GM23338 (cell line): ENCODE measurements at regions not wholly inside any gene's neighbourhood (a gene's known extent, or its start where the extent isn't known, plus 50 kb on each side); places are given as distances from the start of the nearest gene placed in this dataset.

ENCODE experiments used
- ATAC-seq: fragments of 200-7000 bp; cut with Tn5 transposase; 3 replicates; pipeline ENCODE4 v1.9.1; 2020
- DNase-seq: peaks from one replicate; pipeline ENCODE4 v3.0.0-alpha.2; 2015; ENCODE audit warnings: low spot score
- H2AFZ ChIP-seq: fragments of 200-600 bp; sonication (generic); 2 replicates; pipeline ENCODE4 v1.8.0; 2016; ENCODE audit warnings: antibody characterized with exemption, mild to moderate bottlenecking, moderate library complexity
- H3F3A ChIP-seq: fragments of 200-600 bp; sonication (generic); replicated peaks from 2 replicates; pipeline ENCODE4 v1.8.0; 2017; ENCODE audit warnings: antibody characterized with exemption, mixed run types, low read depth
- H3K27ac ChIP-seq: fragments of 200-600 bp; sonication (generic); 2 replicates; pipeline ENCODE4 v1.6.1; 2016; ENCODE audit warnings: low read depth
- H3K27me3 ChIP-seq: fragments of 200-600 bp; sonication (generic); 2 replicates; pipeline ENCODE4 v1.8.0; 2016; ENCODE audit warnings: mild to moderate bottlenecking, mixed run types, moderate library complexity; ENCODE audit not compliant: insufficient read depth
- H3K36me3 ChIP-seq: fragments of 200-600 bp; sonication (generic); 2 replicates; pipeline ENCODE4 v1.8.0; 2016; ENCODE audit warnings: mild to moderate bottlenecking; ENCODE audit not compliant: insufficient read depth
- H3K4me1 ChIP-seq: fragments of 200-600 bp; sonication (generic); 2 replicates; pipeline ENCODE4 v1.8.0; 2016; ENCODE audit warnings: mild to moderate bottlenecking, moderate library complexity; ENCODE audit not compliant: insufficient read depth
- H3K4me2 ChIP-seq: fragments of 200-600 bp; sonication (generic); 2 replicates; pipeline ENCODE4 v1.7.1; 2017; ENCODE audit warnings: mixed run types
- H3K4me3 ChIP-seq: fragments of 200-600 bp; sonication (generic); 2 replicates; pipeline ENCODE4 v1.6.1; 2016; ENCODE audit warnings: mixed run types
- H3K79me2 ChIP-seq: fragments of 200-600 bp; sonication (generic); replicated peaks from 2 replicates; pipeline ENCODE4 v1.8.0; 2017; ENCODE audit warnings: mild to moderate bottlenecking; ENCODE audit not compliant: insufficient read depth
- H3K9me2 ChIP-seq: fragments of 200-600 bp; sonication (generic); 2 replicates; pipeline ENCODE4 v1.8.0; 2017; ENCODE audit not compliant: insufficient read depth
- H4K20me1 ChIP-seq: fragments of 200-600 bp; sonication (generic); replicated peaks from 2 replicates; pipeline ENCODE4 v1.8.0; 2017; ENCODE audit warnings: mild to moderate bottlenecking; ENCODE audit not compliant: insufficient read depth
- H3K27ac Mint-ChIP-seq: 2 replicates; pipeline ENCODE4 v1.8.0; 2020; ENCODE audit warnings: inconsistent platforms, mild to moderate bottlenecking, moderate library complexity, mixed read lengths
- H3K27me3 Mint-ChIP-seq: 3 replicates; pipeline ENCODE4 v1.8.0; 2022; ENCODE audit warnings: low read depth, mild to moderate bottlenecking, moderate library complexity, mixed read lengths, inconsistent platforms; ENCODE audit not compliant: insufficient read depth, poor library complexity
- H3K36me3 Mint-ChIP-seq: 3 replicates; pipeline ENCODE4 v1.8.0; 2021; ENCODE audit warnings: low read depth, mild to moderate bottlenecking, inconsistent platforms, moderate library complexity, mixed read lengths
- H3K4me1 Mint-ChIP-seq: 3 replicates; pipeline ENCODE4 v1.8.0; 2020; ENCODE audit warnings: mild to moderate bottlenecking, inconsistent platforms, mixed read lengths
- H3K4me3 Mint-ChIP-seq: 3 replicates; pipeline ENCODE4 v1.8.0; 2021; ENCODE audit warnings: moderate library complexity, mild to moderate bottlenecking, inconsistent platforms, mixed read lengths
- H3K9me3 Mint-ChIP-seq: 3 replicates; pipeline ENCODE4 v1.8.0; 2020; ENCODE audit warnings: moderate library complexity, mild to moderate bottlenecking, inconsistent platforms, mixed read lengths
- CREB1 ChIP-seq: fragments of 250-450 bp; sonication (Bioruptor Pico); IDR thresholded peaks from 2 replicates; pipeline ENCODE4 v1.5.0; 2020; ENCODE audit warnings: low read depth, mild to moderate bottlenecking, moderate library complexity
- NANOG ChIP-seq: IDR thresholded peaks from 2 replicates; pipeline ENCODE4 v1.6.1; 2016; ENCODE audit warnings: antibody characterized with exemption, borderline replicate concordance
- POLR2AphosphoS5 ChIP-seq: IDR thresholded peaks from 2 replicates; pipeline ENCODE4 v1.6.1; 2016; ENCODE audit warnings: antibody characterized with exemption, low read depth
- REST ChIP-seq: IDR thresholded peaks from one replicate; pipeline ENCODE4 v1.6.1; 2018; ENCODE audit warnings: antibody characterized with exemption; ENCODE audit not compliant: unreplicated experiment
- TF ChIP-seq, protein P1 (sequence below): fragments of 250-450 bp; sonication (Bioruptor Pico); IDR thresholded peaks from 2 replicates; pipeline ENCODE4 v1.5.0; 2020; ENCODE audit warnings: mild to moderate bottlenecking, moderate library complexity

DNA sequence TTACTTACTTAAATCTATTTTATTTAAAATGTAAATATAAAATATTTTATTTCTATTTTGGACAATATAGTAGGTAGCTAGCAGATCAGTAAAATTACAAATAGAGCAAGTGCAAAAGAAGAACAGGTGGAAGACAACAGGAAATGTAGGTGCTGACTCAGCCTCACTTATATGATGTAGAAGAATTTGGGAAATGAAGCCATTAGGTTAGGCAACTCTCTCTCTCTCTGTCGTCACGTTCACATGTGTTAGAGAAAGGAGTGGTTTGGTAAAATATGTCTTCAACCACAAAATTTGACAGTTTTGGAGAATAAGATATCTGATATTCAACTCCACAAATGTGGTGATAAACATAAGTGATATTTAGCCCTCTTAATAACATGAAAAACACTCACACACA lies 532.5 kb upstream of the KCNMB2 start (continued):
- TF ChIP-seq, protein P1, sequence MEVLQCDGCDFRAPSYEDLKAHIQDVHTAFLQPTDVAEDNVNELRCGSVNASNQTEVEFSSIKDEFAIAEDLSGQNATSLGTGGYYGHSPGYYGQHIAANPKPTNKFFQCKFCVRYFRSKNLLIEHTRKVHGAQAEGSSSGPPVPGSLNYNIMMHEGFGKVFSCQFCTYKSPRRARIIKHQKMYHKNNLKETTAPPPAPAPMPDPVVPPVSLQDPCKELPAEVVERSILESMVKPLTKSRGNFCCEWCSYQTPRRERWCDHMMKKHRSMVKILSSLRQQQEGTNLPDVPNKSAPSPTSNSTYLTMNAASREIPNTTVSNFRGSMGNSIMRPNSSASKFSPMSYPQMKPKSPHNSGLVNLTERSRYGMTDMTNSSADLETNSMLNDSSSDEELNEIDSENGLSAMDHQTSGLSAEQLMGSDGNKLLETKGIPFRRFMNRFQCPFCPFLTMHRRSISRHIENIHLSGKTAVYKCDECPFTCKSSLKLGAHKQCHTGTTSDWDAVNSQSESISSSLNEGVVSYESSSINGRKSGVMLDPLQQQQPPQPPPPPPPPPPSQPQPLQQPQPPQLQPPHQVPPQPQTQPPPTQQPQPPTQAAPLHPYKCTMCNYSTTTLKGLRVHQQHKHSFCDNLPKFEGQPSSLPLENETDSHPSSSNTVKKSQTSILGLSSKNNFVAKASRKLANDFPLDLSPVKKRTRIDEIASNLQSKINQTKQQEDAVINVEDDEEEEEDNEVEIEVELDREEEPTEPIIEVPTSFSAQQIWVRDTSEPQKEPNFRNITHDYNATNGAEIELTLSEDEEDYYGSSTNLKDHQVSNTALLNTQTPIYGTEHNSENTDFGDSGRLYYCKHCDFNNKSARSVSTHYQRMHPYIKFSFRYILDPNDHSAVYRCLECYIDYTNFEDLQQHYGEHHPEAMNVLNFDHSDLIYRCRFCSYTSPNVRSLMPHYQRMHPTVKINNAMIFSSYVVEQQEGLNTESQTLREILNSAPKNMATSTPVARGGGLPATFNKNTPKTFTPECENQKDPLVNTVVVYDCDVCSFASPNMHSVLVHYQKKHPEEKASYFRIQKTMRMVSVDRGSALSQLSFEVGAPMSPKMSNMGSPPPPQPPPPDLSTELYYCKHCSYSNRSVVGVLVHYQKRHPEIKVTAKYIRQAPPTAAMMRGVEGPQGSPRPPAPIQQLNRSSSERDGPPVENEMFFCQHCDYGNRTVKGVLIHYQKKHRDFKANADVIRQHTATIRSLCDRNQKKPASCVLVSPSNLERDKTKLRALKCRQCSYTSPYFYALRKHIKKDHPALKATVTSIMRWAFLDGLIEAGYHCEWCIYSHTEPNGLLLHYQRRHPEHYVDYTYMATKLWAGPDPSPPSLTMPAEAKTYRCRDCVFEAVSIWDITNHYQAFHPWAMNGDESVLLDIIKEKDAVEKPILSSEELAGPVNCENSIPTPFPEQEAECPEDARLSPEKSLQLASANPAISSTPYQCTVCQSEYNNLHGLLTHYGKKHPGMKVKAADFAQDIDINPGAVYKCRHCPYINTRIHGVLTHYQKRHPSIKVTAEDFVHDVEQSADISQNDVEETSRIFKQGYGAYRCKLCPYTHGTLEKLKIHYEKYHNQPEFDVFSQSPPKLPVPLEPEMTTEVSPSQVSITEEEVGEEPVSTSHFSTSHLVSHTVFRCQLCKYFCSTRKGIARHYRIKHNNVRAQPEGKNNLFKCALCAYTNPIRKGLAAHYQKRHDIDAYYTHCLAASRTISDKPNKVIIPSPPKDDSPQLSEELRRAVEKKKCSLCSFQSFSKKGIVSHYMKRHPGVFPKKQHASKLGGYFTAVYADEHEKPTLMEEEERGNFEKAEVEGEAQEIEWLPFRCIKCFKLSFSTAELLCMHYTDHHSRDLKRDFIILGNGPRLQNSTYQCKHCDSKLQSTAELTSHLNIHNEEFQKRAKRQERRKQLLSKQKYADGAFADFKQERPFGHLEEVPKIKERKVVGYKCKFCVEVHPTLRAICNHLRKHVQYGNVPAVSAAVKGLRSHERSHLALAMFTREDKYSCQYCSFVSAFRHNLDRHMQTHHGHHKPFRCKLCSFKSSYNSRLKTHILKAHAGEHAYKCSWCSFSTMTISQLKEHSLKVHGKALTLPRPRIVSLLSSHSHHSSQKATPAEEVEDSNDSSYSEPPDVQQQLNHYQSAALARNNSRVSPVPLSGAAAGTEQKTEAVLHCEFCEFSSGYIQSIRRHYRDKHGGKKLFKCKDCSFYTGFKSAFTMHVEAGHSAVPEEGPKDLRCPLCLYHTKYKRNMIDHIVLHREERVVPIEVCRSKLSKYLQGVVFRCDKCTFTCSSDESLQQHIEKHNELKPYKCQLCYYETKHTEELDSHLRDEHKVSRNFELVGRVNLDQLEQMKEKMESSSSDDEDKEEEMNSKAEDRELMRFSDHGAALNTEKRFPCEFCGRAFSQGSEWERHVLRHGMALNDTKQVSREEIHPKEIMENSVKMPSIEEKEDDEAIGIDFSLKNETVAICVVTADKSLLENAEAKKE (CRISPR knock-in tag): no peak
- TF ChIP-seq POLR2AphosphoS5 (no peak), CREB1 (CRISPR knock-in tag) (no peak), NANOG (no peak)

GRCh38 chr3:178005961-178006360 lies 530.3 kb upstream of the KCNMB2 start:
- H3K4me2 ChIP-seq: no peak overlapping the region
- no peak overlapping the region for H3K4me3 ChIP-seq
- no peaks in the 10 kb centered on the region for H3K27me3 ChIP-seq
- no peak for DNase-seq
- no peaks in the 10 kb centered on the region for H4K20me1 ChIP-seq
- no peaks in the 10 kb centered on the region for H3K9me2 ChIP-seq
- no peak overlapping the region for H2AFZ ChIP-seq
- no peaks in the 10 kb centered on the region for H3K79me2 ChIP-seq
- no peaks in the 10 kb centered on the region for H3K27me3 Mint-ChIP-seq
- no peaks in the 10 kb centered on the region for H3K36me3 Mint-ChIP-seq
- H3F3A ChIP-seq: no peaks in the 10 kb centered on the region
- H3K27ac Mint-ChIP-seq: no peak overlapping the region
- no peaks in the 10 kb centered on the region for H3K36me3 ChIP-seq
- no peak overlapping the region for H3K4me3 Mint-ChIP-seq
- ATAC-seq: no peak
- H3K27ac ChIP-seq: no peak overlapping the region
- H3K4me1 ChIP-seq: no peaks in the 10 kb centered on the region
- no peaks in the 10 kb centered on the region for H3K4me1 Mint-ChIP-seq
- no peaks in the 10 kb centered on the region for H3K9me3 Mint-ChIP-seq
- no peak for TF ChIP-seq REST
- TF ChIP-seq, protein P1 (CRISPR knock-in tag): no peak
